Peyer's patch (tissue), 4 donors: ENCODE measurements at regions not wholly inside any gene's neighbourhood (a gene's known extent, or its start where the extent isn't known, plus 50 kb on each side); places are given as distances from the start of the nearest gene placed in this dataset.

ENCODE experiments used
- DNase-seq, 3 donors: peaks; one replicate each; pipeline ENCODE4 v3.0.0-alpha.2; 2017 to 2019
- H3K27ac ChIP-seq, 4 donors: fragments of 200-600 bp; sonication (generic); one replicate each; pipeline ENCODE4 v1.5.1; 2016 to 2019
- H3K27me3 ChIP-seq, 2 donors: fragments of 200-600 bp; sonication (generic); one replicate each; pipeline ENCODE4 v1.5.1; 2019
- H3K36me3 ChIP-seq, 3 donors: fragments of 200-600 bp; sonication (generic); one replicate each; pipeline ENCODE4 v1.5.1; 2016 to 2019
- H3K4me1 ChIP-seq, 4 donors: fragments of 200-600 bp; sonication (generic); one replicate each; pipeline ENCODE4 v1.5.1; 2016 to 2019
- H3K4me3 ChIP-seq, 4 donors: fragments of 200-600 bp; sonication (generic); 1 replicate in 3 of 4; 2 replicates in 1 of 4; pipeline ENCODE4 v1.5.1; 2016 to 2019; ENCODE audit warnings: mild to moderate bottlenecking in 1 of 4
- H3K9me3 ChIP-seq, 4 donors: fragments of 200-600 bp; sonication (generic); one replicate each; pipeline ENCODE4 v1.5.1; 2016 to 2019; ENCODE audit warnings: mild to moderate bottlenecking in 1 of 4
- CTCF ChIP-seq, 6 experiments: fragments of 450-650 bp in 4 of 6; fragments of 200-600 bp in 2 of 6; sonication (generic) in 1 of 6; IDR thresholded peaks; one replicate each; pipeline ENCODE4 v1.5.1; 2017 to 2019; ENCODE audit warnings: antibody characterized with exemption in 6 of 6, mild to moderate bottlenecking in 3 of 6, moderate library complexity in 1 of 6
- POLR2A ChIP-seq, 2 donors: fragments of 450-650 bp; IDR thresholded peaks; one replicate each; pipeline ENCODE4 v1.5.1; 2017; ENCODE audit warnings: antibody characterized with exemption in 2 of 2, mild to moderate bottlenecking in 2 of 2, moderate library complexity in 2 of 2

- TF ChIP-seq POLR2A (IDR thresholded peaks at IDR 0.05) (no peak), CTCF (IDR thresholded peaks at IDR 0.05) (no peak)
- H3K4me1 ChIP-seq = peaks cover 0 to 7% (median 0%) of the 10 kb centered on the region in 4 donors
- H3K4me3 ChIP-seq = no peak overlapping the region
- no peak for DNase-seq
- no peak overlapping the region for H3K27ac ChIP-seq
- no peaks in the 10 kb centered on the region for H3K36me3 ChIP-seq
- no peaks in the 10 kb centered on the region for H3K27me3 ChIP-seq
- H3K9me3 ChIP-seq = no peaks in the 10 kb centered on the region
These were observed 180.7 kb upstream of the ANK3 start for GRCh38 chr10:60570272-60570865.

DNA sequence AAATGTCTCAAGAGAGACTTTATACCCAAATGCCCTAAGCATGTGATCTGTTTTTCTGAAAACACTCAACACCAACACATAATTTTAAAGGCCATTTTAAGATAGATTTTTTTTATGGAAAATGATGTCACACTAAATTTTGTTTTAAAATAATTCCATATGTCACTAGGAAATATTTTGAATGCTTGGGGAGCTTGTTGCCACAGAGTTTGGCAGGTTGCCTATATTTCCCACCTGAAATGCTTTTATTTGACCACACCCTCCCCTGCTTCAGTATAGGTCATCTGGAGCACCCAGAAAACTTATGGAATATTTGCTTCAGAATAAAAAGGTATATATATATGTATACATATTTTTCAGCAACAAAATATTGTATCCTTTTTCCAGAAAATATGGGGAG lies 180.0 kb upstream of the ANK3 start:
- Histone ChIP-seq H3K4me1 (peaks cover 0 to 7% (median 0%) of the 10 kb centered on the region in 4 donors), H3K27me3 (no peaks in the 10 kb centered on the region)
- DNase-seq = no peak

GRCh38 chr10:60566096-60566495 lies 176.4 kb upstream of the ANK3 start:
- no peak for DNase-seq
- H3K4me1 ChIP-seq = no peaks in the 10 kb centered on the region
- TF ChIP-seq CTCF (IDR thresholded peaks at IDR 0.05) (no peak), POLR2A (IDR thresholded peaks at IDR 0.05) (no peak)
- no peak overlapping the region for H3K4me3 ChIP-seq
- H3K27me3 ChIP-seq = no peaks in the 10 kb centered on the region
- H3K9me3 ChIP-seq = no peaks in the 10 kb centered on the region
- H3K36me3 ChIP-seq = no peaks in the 10 kb centered on the region
- no peak overlapping the region for H3K27ac ChIP-seq

More for the DNA sequence above, 180.0 kb upstream of the ANK3 start:
- no peaks in the 10 kb centered on the region for H3K9me3 ChIP-seq
- H3K4me3 ChIP-seq = no peak overlapping the region
- H3K27ac ChIP-seq = no peak overlapping the region
- no peaks in the 10 kb centered on the region for H3K36me3 ChIP-seq
- TF ChIP-seq POLR2A (IDR thresholded peaks at IDR 0.05) (no peak), CTCF (IDR thresholded peaks at IDR 0.05) (no peak)

DNA sequence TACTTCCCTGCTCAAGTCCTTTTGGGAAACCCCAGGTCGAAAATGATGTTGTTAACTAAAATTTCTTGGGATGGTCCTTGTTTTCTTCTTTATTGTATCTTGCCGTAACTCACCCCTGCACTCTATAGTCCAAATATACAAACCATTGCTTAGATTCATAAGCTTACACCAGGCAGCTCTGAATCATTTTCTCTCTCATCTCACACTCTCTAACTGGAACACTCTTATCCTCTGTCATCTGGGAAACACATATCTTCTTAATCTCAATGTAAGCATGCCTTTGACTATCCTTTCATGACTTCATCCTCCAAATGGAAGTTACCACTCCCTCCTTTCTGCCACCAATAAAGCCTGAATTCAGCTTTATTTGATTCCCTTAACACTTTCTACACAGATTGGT lies 175.8 kb upstream of the ANK3 start:
- no peak for DNase-seq
- Histone ChIP-seq H3K27me3 (no peaks in the 10 kb centered on the region), H3K4me3 (no peak overlapping the region), H3K4me1 (no peaks in the 10 kb centered on the region), H3K9me3 (no peaks in the 10 kb centered on the region), H3K36me3 (no peaks in the 10 kb centered on the region), H3K27ac (no peak overlapping the region)
- TF ChIP-seq CTCF (IDR thresholded peaks at IDR 0.05) = no peak
- TF ChIP-seq POLR2A (IDR thresholded peaks at IDR 0.05) = no peak

GRCh38 chr10:60564475-60564874 lies 174.8 kb upstream of the ANK3 start:
- H3K36me3 ChIP-seq = no peaks in the 10 kb centered on the region
- no peak overlapping the region for H3K4me3 ChIP-seq
- no peak overlapping the region for H3K27ac ChIP-seq
- no peaks in the 10 kb centered on the region for H3K27me3 ChIP-seq
- no peak for DNase-seq
- H3K9me3 ChIP-seq = no peaks in the 10 kb centered on the region
- no peaks in the 10 kb centered on the region for H3K4me1 ChIP-seq
- no peak for TF ChIP-seq POLR2A (IDR thresholded peaks at IDR 0.05)
- no peak for TF ChIP-seq CTCF (IDR thresholded peaks at IDR 0.05)

- Histone ChIP-seq H3K9me3 (no peaks in the 10 kb centered on the region), H3K27ac (no peak overlapping the region), H3K36me3 (no peaks in the 10 kb centered on the region), H3K4me3 (no peak overlapping the region), H3K27me3 (no peaks in the 10 kb centered on the region), H3K4me1 (no peaks in the 10 kb centered on the region)
- no peak for DNase-seq
- TF ChIP-seq POLR2A (IDR thresholded peaks at IDR 0.05) (no peak), CTCF (IDR thresholded peaks at IDR 0.05) (no peak)
These were observed 170.8 kb upstream of the ANK3 start for GRCh38 chr10:60560451-60560850.
